NCI-H510A treated with DMSO at 0.1 percent for 48 hours (cell line): ENCODE measurements at regions not wholly inside any gene's neighbourhood (a gene's known extent, or its start where the extent isn't known, plus 50 kb on each side); places are given as distances from the start of the nearest gene placed in this dataset.
"Not testable (repeated sequence)": the region's sequence is repeated elsewhere in the genome, so short reads cannot be mapped to it uniquely, and the experiment has no call there.

Experiments
- DNase-seq: peaks from one replicate; lab custom pipeline; 2025; lab: John Stamatoyannopoulos, UW

GRCh38 chr3:165521131-165521871 lies 315.9 kb downstream of the BCHE start:
- DNase-seq, result no peak

- DNase-seq, result no peak
Measured at GRCh38 chr3:165519687-165520086, 317.5 kb downstream of the BCHE start.

GRCh38 chr3:165518346-165518745 lies 318.9 kb downstream of the BCHE start:
- no peak for DNase-seq

GRCh38 chr3:165513715-165514701 lies 317.8 kb upstream of the SLITRK3 start:
- no peak for DNase-seq

DNA sequence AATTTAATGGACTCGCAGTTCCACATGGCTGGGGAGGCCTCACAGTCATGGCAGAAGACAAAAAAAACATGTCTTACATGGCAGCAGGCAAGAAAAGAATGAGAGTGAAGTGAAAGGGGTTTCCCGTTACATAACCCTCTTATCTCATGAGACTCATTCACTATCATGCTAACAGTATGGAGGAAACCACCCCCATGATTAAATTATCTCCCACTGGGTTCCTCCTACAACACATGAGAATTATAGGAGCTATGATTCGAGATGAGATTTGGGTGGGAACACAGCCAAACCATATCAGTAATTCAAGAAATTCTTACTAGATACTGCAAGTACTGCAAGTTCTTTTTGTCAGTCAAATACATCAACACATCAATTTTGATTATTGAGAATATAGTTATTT lies 311.4 kb upstream of the SLITRK3 start:
- no peak for DNase-seq

- DNase-seq, result no peak
Measured at GRCh38 chr3:165507060-165507459, 310.9 kb upstream of the SLITRK3 start.

DNA sequence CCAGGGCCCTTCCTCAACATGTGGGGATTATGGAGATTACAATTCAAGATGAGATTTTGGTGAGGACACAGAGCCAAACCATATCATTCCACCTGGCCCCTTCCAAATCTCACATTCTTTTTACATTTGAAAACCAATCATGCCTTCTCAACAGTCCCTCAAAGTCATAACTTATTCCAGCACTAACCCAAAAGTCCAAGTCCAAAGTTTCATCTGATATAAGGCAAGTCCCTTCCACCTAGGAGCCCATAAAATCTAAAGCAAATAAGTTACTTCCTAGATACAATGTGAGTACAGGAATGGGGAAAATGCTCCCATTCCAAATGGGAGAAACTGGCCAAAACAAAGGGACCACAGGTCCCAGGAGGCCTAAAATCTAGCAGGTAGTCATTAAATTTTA lies 309.5 kb upstream of the SLITRK3 start:
- DNase-seq, result no peak

GRCh38 chr3:165504554-165504953 lies 308.4 kb upstream of the SLITRK3 start:
- no peak for DNase-seq

- peak; percentile 31 for DNase-seq
Measured at GRCh38 chr3:165503825-165504224, 307.6 kb upstream of the SLITRK3 start.

DNA sequence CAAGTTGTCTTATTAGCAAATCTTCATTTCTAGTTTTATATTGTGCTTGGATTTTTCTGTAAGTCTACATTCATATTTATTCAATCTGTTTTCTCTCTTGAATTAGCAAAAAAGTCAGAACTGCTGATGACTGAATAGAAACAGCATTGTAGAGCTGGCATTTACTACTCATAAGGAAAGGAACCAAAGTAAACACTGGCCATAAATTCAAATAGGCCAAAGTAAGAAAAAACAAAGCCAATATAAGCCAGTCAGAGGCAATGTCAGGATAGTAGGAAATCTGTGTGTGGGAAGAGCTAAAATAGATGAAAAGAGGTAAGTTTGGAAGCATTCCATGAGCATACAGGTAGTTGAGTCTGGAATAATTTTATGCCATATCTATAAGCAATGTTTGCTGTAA lies 307.2 kb upstream of the SLITRK3 start:
- no peak for DNase-seq

- DNase-seq, result no peak
Measured at GRCh38 chr3:165502707-165503106, 306.5 kb upstream of the SLITRK3 start.

DNA sequence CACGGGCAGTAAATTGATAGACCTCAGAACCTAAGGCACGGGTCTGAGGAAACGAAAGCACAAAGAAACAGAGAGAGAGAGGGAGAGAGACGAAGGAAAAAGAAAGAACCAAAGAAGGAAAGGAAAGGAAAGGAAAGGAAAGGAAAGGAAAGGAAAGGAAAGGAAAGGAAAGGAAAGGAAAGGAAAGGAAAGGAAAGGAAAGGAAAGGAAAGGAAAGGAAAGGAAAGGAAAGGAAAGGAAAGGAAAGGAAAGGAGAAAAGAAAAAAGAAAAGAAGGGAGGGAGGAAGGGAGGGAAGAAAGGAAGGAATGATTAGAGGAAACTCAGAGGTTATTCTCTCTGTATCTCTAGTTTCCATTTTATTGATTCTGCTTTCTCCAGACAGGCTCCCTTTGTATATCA lies 302.6 kb upstream of the SLITRK3 start:
- not testable (repeated sequence) for DNase-seq

- DNase-seq, result no peak
Measured at GRCh38 chr3:165491487-165491886, 295.3 kb upstream of the SLITRK3 start.

DNA sequence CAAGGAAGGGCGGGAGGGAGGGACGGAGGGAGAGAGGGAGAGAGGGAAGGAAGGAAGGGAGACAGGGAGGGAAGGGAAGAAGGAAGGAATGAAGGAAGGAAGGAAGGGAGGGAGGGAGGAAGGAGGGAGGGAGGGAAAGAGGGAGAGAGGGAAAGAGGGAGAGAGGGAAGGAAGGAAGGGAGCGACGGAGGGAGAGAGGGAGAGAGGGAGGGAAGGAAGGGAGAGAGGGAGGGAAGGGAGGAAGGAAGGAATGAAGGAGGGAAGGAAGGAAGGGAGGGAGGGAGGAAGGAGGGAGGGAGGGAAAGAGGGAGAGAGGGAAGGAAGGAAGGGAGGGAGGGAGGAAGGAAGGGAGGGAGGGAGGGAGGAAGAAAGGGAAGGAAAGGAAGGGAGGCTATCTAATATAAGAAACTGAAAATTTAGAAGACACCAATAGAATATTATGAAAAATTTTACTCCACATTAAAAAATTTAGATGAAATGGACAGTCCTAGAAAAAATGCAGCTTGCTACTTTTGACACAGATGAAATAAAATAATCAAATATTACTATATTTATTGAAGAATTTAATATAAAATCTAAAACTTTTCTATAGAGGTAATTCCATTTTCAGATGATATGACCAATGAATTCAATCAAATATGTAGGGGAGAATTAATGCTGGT lies 280.3 kb upstream of the SLITRK3 start:
- DNase-seq, result no peak

DNA sequence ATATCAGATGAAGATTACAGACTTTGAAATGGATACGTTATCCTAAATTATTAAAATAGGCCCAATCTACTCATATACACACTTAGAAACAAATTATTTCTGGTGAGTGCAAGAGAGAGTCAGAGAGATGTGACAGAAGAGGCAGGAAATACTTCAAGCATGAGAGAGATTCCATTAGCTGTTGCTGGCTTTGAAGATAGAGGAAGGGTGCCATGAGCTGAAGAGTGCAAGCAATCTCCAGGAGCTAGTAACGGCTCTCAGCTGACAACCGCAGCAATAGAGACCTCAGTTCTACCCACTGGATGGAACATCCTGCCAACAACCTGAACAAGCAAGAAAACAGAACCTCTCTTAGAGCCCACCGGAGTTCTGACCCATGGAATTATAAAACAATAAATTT lies 270.7 kb upstream of the SLITRK3 start:
- no peak for DNase-seq

GRCh38 chr3:165464736-165465135 lies 268.6 kb upstream of the SLITRK3 start:
- DNase-seq, result no peak

- DNase-seq, result no peak
Measured at GRCh38 chr3:165463531-165463930, 267.3 kb upstream of the SLITRK3 start.

DNA sequence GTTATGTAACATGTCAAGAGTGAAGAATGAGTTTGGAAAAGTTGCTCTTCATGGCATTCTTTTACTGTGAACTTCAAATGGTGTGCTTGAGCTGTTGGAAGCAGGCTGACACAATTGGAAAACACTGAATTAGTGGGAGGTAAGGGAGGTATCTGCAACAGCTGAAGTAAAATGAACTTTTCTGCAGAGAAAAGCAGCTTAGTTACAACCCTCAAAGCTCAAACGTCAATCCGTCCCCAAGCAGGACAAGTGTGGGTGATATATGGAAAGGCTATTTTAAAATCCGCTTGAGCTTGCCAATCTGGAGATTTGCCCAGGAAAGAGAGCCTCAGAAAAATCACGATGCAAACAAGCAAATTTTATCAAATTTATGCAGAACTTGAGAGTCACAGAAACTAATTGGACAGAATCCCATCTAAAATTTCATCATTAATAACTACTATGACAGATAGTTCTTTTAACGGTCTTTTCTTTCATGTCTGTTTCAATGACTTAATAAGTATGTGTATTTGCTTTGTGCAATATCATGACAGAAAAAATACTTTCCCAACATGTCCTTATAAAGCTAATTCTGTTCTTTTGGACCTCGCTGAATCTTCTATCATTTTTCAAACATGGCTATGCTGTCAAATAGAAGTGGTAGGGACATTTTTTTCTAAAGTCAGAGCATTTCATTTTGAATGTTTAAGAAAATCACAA lies 266.6 kb upstream of the SLITRK3 start:
- DNase-seq, result no peak

- DNase-seq, result no peak
Measured at GRCh38 chr3:165459924-165460835, 264.0 kb upstream of the SLITRK3 start.

GRCh38 chr3:165459111-165459510 lies 262.9 kb upstream of the SLITRK3 start:
- no peak for DNase-seq

GRCh38 chr3:165457096-165457495 lies 260.9 kb upstream of the SLITRK3 start:
- DNase-seq, result no peak
